AG20443 (cell line): ENCODE measurements at regions not wholly inside any gene's neighbourhood (a gene's known extent, or its start where the extent isn't known, plus 50 kb on each side); places are given as distances from the start of the nearest gene placed in this dataset.
"Not testable (repeated sequence)": the region's sequence is repeated elsewhere in the genome, so short reads cannot be mapped to it uniquely, and the experiment has no call there.

Source experiments
- DNase-seq: peaks from one replicate; pipeline ENCODE4 v3.0.0; 2012; ENCODE audit warnings: low spot score, mixed read lengths

DNA sequence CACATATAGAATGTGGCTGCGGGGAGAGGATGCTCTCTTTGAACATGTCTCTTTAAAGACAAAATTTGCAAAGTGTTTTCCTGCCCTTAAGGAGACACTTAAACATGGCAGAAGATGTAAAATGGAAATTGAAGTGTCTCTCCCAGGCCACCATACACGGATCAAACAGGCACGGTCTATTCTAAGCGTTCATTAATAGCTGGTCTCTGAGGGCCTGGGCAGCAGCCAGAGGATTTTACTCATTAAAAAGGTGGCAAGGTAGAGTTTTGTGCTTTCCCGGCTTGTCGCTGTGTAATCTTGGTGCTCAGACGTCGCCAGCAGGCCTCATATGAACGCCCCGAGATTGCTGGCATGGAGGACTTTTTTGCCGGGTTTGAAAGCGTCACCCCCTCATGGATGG is 205.5 kb downstream of the EMX2 start:
- no peak for DNase-seq

DNA sequence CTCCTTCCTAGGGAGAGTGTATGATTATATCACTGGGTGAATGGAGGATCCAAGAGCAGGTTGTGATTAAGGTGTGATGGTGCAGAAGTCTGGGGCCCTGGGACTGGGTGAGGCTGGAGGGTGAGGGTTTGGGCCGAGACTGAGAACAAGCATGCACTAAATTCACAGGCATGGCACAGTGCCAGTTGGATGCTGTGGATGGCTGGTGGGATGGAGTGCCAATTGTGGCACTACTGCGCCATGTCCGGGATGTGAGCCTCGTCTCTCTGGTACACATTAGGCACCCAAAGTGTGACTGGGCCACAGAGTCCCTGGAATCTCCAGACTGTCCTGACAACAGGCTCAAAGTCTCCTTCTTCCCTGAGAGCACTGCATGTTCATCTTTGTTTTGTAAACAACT is 208.1 kb downstream of the EMX2 start:
- no peak for DNase-seq

DNA sequence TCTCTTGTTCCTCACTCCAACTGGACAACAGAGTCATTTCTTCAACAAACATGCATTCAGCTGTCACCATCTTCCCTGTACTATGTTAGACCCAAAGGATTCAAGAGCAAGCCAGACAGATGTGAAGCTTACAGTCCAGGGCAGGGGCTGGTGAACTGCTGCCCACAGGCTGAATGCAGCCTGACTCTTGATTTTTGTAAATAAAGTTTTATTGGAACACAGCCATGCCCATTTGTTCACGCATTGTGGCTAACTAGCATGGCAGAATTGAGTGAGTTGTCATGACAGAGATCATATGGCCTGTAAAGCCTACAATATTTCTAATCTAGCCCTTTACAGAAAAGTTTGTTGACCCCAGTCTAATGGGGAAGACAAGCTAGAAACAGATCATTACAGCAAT is 208.7 kb downstream of the EMX2 start:
- no peak for DNase-seq

DNA sequence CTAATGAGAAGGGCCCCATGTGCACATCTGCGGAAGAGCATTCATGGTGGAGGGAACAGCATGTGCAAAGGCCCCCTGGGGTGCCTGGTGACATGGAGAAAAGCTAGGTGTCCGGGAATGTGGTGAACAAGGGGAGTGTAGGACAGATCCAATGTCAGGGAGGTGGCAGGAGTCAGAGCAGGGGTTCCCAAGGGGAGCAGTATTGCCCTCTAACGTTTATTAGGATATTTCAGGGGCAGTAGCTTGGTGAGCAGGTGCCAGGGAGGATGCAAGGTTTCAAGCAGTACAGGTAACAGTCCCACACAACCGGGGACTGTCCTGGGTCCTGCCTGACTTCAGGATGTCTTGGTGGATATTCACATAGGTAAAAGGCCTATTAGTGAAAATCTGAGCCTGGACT is 209.6 kb downstream of the EMX2 start:
- DNase-seq = no peak

DNA sequence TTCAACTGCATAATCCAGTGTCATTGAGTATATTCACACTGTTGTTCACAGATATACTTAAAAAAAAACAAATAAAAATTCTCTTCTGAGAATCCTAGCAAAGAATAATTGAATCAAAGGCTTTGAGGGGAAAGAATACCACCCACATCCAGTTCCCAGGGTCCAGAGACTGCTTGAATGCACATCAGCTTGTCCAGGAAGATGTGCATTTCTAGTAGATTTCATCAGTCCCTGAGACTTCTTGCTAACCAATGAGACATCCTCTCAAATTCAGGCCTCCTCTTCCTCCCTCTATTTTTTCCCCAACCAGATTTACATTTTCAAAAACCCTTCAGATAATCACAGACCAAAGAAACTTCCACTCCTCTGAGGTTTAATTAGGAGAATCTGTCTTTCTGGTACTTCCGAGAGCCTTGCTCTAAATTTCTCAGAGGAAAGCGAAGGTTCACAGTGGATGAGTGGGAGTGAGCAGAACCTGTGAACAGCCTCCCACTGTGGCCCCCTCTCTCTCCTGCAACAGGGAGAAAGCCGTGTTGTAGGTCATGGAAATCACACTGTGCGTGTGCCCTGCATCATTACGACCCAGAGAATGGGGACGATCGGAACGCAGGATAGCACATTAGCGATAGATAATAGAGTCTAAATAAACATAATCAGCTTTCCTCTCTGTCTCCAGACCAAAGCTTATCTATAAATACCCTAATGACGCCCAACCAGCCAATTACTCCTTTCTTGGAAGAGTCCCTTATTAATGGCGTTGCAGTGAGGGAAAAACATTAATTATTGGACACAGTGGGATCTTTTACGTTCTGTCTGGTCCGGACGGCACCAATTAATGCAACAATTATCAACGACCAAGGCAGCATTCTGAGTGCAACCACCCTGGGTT is 212.5 kb downstream of the EMX2 start:
- no peak for DNase-seq

DNA sequence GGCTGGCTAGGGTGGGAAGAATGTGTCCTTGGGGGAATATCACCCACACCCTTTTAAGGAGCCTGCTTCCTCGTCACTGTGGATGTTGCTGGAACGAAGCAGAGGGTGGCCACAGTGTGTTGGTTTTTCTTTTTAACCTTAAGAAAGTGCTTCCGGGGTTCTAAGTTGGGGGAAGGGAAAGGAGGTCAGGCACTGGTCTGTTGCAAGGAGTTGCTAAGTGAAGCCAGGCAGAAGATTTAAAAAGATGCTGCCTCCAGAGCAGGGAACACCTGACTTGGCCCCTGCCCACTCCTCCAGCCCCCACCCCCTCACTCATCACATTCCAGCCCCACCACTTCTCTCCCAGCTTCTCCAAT is 213.1 kb downstream of the EMX2 start:
- no peak for DNase-seq

DNA sequence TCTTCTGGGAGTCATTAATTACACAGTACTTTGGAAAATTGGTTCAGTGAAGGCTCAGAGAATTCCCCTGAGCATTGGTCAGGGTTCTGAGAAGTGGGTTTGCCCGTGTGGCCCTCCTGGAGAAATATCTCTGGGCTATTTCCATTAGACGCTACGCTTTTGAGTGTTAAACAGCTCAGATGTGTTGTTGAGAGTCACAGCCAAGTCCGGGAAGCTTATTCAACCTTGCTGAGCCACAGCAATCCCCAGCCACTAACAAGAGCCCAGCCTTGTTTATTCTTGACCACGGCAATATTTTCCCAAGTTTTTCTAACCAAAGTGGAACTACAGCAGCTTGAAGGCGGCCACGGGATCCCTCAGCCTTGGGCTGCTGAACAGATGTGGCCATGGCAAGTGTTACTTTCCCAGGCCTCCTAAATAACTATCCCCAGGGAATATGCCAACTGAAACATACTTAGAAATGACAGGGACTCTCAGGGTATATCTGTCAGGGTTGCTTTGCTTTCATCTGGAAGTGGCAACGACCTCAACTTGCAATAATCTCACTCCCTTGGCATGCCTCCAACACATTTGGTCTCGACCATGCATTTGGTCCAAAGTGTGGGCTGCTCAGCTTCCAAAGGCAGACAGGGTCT is 214.7 kb downstream of the EMX2 start:
- DNase-seq = peak; percentile 50

DNA sequence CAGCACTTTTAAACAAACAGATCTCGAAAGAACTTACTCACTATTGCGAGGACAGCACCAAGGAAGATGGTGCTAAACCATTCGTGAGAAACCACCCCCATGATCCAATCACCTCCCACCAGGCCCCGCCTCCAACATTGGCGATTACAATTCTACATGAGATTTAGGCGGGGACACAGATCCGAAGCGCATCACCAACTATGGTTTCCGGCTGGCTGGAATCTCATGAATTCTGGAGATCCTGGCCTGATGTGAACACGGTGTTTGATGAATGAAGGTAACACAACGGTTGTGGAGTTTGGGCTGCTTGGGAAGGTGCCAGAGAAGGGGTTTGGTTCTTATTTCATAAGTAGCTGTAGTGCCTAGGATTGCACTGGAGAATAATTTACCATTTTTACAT is 216.7 kb downstream of the EMX2 start:
- no peak for DNase-seq

DNA sequence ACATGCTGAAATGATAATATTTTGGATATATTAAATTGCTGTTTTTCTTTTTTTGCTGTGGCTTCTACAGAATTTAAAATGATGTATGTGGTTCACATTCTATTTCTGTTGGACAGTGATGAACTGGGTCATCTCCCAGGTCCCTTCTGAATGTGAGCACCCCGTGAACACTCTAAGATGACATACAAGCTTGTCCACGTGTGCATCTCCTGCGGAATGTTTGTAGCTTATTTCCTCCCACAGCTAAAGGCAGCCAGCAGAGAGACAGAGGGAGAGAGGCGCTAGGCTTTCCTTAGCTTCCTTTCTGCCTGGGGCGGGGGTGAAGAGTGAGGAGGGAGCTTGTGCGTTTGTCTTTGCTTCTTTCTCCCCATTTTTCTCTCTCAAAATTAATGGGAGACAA is 219.1 kb downstream of the EMX2 start:
- no peak for DNase-seq

DNA sequence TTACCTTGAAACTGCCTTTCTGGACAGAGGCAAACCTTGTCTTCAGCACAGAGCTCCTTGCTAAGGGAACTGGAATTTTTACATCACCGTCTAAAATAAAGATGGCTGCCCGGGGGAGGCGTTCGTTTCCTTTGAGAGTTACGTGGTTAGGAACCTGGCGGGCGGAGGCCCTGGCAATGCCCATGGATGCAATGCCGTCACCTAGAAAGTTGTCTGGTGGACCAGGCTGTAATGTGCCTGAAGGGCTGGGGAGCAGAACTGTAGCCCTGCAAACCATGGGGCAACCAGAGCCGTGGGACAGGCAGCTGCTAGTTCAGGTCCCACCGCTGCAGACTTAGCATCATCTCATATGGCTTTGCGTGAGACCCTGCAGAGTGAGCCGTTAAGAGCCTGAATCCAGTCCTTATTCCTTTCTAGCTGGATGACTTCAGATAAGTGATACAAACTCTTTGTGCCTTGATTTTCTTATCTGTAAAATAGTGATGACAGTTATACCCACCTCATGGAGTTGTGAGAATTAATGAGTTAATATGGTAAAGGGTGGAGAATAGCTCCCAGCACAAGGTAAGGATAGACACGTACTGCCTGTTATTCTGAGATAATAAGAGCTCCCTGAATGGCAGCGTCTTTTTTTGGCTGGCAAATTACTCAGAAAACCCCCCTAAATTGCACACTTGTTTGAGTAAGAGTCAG is 219.7 kb downstream of the EMX2 start:
- no peak for DNase-seq

DNA sequence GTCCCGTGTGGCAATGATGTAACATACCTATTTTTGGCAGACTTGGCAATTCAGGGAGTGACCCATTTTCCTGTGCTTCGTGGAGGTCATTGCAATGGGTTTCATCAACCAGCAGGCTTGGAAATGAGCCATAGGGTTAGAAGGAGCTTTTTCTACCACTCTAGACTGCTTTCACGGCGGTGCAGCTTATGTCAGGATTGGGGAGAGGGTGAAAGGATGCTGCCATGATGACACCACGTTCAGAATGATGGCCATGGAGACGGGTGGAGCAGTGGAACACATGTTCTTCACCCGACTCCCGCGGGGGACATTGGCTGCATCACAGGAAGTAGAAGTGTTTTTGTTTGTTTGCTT is 220.2 kb downstream of the EMX2 start:
- DNase-seq = peak; percentile 55

DNA sequence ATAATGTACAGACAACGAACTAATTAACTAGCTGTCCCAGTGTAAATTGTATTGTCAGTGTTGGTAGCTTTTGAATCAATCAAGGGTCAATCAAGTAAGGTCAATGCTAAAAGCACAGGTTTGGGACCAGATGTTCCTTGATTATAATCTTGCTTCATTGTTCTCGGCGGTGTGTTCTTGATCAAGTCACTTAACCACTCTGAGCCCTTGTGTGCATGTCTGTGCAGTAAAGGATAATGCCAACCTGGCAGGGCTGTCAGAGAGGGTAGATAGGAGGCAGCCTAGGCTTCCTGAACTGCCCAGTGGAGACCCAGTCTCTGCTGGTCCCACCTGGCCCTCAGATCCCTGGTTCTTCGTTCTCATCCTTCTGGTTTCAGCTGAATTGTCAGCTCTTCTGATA is 221.0 kb downstream of the EMX2 start:
- DNase-seq = no peak

DNA sequence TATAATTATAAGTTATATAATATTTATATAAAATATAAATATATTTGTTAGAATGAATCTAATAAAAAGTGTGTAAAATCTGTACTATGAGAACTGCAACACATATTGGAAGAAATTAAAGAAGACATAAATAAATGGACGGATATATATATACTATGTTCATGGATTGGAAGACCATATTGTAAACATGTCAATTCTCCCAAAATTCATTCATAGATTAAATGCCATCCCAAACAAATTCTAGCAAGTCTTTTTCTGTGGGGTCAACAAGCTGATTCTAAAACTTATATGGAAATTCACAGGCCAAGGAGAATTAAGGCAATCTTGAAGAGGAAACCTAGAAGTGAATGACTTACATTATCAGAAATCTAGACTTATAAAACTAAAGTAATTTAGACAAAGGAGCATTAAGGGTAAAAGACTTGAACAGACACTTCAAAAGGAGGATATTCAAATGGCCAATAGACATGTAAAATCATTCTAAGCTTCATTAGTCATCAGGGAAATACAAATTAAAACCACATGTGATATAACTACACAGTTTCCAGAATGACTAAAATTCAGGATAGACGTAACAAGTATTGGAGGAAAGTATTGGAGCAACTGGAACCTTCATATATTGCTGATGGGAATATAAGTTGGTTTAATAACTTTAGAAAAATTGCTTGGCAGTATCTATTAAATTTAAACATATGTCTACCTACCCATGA is 225.9 kb downstream of the EMX2 start:
- DNase-seq = no peak

DNA sequence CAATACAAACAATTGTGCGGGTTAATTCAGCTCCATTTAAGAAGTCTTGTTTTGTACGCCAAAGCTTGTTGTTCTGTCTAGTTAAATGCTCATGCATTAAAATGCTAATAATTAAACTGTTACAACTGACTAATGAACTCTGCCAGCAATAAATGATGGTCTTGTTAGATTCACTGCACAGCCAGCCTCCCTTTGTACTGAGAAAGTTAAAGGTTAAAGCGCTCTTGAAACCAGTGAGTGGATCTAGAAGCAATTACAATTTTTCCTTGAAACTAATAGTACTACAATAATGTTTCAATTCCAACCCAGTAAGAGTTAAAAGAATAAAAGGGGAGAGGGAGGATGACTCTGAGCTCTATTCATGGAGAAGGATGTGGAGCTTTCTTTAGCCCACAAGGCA is 233.0 kb downstream of the EMX2 start:
- DNase-seq = no peak

DNA sequence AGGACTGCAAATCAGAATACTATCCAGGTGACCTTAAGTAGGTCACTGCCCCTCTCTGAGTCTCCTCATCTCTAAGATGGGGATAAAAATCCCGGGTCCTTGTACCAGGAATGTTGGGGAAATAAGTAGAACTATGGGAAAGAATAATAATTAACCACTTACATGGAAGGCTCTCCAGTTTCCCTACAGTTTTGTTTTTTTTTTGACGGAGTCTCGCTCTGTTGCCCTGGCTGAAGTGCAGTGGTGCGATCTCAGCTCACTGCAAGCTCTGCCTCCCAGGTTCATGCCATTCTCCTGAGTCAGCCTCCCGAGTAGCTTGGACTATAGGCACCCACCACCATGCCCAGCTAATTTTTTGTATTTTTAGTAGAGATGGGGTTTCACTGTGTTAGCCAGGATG is 234.7 kb downstream of the EMX2 start:
- not testable (repeated sequence) for DNase-seq

DNA sequence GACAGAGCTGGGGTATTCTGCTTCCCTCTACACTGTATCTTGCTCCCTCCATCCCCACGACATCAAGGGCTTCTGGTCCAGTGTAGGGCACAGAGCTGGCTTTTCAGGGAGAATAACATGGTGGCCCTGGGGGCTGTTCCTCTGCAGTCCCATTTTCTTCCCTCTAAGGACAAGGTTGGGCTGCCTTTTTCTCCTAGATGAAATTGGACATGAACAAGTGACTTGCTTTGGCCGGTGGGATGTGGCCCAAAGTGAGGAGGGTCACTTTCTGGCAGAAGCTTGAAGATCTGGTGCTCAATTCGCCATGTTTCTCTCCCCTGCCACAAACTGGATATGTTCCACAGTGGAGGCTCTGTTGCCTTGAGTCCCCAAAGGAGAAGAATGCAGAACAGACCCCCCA is 235.7 kb downstream of the EMX2 start:
- no peak for DNase-seq

DNA sequence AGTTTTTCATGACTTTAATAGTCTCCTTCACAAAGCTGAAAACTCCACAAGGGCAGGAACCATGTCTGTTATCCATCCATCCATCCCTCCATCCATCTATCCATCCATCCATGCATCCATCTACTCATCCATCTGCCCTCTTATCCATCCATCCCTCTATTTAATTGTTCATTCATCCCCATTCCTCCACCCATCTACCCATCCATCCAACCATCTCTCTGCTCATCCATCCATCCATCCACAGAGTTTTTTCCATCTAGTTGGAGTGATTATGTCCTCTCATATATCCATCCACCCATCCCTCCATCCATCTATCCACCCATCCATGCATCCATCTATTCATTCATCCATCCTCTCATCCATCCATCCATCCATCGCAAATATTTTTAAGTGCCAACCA is 237.9 kb downstream of the EMX2 start:
- DNase-seq = no peak

DNA sequence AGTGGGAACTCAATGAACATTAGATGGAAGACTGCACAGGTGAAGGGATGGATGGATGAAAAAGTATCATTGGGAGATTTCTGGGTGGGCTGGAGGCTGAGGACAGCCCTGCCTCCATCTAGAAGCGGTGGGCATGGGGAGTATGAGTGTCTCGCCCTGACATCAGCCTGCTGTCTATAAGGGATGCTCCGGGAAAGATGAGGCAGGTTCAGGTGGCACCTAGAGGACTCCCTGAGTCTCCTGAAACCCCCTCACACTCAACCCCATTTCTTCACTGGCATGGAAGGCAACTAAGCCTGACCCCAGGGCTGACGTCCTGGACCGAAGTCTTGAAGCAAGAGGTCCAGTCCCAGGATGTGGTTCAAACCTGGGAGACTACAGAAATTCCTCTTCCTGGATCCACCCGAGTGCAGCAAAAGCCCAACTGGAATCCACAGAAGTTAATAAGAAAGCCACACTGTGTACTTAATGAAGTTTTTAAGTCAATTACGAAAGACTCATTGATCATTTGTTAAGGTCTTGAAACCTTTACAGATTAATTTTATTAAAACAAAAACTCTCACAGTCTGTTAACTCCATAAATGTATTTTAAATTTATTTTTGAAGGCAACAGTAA is 238.8 kb downstream of the EMX2 start:
- DNase-seq = no peak

DNA sequence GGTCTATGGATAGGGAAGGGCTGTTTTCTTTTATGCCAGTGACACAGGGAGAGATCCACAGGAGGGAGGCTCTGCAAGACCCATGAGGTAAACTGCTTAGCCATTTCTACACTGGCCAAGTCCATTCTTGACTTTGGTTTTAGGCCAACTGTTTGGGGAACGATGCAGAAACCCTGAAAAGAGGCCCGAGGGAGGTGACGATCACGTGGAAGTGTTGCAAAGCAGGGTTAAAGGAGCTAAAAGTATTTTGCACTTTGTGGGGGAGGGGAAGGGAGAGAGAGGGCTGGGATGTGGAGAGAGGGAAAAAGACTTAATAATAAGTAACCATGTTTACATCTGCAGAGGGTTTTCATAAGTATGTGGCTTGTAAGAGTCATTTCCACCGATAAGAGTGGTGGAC is 239.7 kb downstream of the EMX2 start:
- no peak for DNase-seq

DNA sequence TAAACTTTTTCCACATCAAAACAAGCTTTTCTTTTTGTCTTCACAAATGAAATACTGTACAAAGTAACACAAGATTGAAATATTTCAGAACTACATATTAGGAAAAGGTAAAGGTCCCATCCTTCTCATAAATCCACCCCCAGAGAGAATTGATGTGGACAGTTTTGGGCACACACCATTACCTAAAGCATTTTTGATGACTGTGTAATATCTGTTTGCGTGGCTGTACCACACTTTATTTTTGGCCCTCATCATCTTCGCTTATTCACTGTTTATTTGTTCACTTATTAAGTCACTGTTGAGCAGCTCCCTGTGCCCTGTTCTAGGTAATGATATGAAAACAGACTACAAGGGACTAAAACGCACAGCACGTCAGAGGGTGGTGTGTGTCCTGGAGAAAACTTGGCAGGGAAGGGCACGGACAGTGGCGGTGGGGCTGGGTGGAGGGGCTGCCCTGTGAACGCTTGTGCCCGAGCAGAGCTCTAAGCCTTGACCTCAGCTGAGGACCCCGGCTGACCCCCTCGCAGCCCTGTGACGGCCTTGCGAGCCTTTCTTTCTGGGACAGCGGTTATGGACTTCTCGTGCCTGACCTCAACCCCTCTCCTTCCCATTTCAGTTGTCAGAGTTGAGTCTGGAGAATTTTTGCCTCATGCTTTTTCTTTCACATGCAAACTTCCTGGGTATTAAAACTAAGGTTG is 241.3 kb downstream of the EMX2 start:
- DNase-seq = no peak

DNA sequence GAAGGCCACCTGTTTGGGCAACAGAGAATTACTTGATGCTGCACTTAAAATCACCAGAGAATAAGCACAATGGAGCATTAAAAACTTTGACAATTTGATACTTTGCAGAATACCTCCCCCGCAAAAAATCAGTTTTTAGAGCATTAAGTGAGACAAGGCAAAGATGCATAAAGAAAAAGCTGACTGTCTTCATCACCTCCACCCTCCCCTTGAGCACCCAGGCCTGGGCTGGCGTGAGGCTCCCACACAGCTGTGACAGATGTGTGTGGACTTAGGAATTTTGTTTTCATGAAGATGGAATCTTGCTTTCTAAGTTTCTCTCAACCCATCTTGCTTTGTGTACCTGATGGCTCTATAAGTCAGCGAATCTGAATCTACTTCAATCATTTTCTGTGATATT is 242.2 kb downstream of the EMX2 start:
- no peak for DNase-seq

DNA sequence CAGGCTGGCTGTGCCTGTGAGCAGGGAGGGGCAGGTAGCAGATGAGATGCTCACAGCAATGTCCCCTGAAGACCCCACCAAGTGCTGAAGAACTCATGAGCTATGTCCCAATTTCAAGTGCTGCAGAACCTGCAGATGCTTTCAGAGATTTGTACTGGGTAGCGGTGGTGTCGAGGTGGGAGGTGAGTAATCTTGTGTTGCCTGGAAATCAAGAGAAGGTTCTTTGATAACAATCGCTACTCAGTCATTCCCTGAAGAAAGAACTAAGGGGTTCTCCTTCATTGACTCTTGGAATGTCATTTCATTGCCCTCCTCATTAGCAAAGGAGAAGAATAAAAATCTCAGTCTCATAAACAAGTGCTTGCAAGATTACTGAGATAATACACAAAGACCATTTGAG is 246.4 kb downstream of the EMX2 start:
- no peak for DNase-seq
